Ectodermal cell (in vitro differentiated cells): ENCODE measurements at regions not wholly inside any gene's neighbourhood (a gene's known extent, or its start where the extent isn't known, plus 50 kb on each side); places are given as distances from the start of the nearest gene placed in this dataset.

Experiments
- H3K27ac ChIP-seq: 2 replicates; pipeline ENCODE4 v1.7.0; 2013; ENCODE audit warnings: mild to moderate bottlenecking, low read depth, low read length; ENCODE audit not compliant: insufficient read depth, poor library complexity, severe bottlenecking
- H3K27me3 ChIP-seq: 2 replicates; pipeline ENCODE4 v1.7.0; 2013; ENCODE audit warnings: mild to moderate bottlenecking, low read length; ENCODE audit not compliant: insufficient read depth, control insufficient read depth, poor library complexity, severe bottlenecking
- H3K36me3 ChIP-seq: one replicate; pipeline ENCODE4 v1.7.0; 2013; ENCODE audit warnings: low read length; ENCODE audit not compliant: control insufficient read depth, insufficient read depth
- H3K4me1 ChIP-seq: one replicate; pipeline ENCODE4 v1.7.0; 2013; ENCODE audit warnings: low read length; ENCODE audit not compliant: control insufficient read depth, insufficient read depth
- H3K4me3 ChIP-seq: 2 replicates; pipeline ENCODE4 v1.7.0; 2013; ENCODE audit warnings: low read depth, low read length, control low read depth; ENCODE audit not compliant: insufficient read depth
- H3K9me3 ChIP-seq: 2 replicates; pipeline ENCODE4 v1.7.0; 2013; ENCODE audit warnings: mild to moderate bottlenecking, low read length, moderate library complexity; ENCODE audit not compliant: control insufficient read depth
- WGBS, 2 experiments: methylation state at CpG; one replicate each; pipeline ENCODE4 v1.1.7; 2013; ENCODE audit warnings: missing lambda C conversion rate in 2 of 2; 5-methylcytosine and 5-hydroxymethylcytosine counted together

DNA sequence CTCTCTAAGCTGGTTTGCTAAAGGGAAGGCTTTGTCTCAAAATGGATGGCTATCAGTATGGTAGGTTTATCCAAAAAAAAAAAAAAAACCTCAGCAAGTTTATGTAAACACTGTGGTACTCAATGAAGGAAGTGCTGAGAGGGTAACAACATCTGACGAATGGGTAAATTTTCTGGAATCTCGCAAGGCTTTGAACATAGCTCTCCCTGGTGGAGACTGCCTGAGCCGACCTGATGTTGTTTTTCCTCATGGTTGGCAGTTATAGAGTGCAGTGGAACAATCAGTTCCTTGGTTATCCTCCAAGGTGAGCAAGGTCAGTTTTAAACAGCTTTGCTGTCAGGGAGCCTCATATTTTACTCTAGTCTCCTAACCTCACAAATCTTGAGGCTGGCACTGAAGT, 94.6 kb downstream of the ZPLD1 start:
- no peaks in the 10 kb centered on the region for H3K9me3 ChIP-seq
- no peaks in the 10 kb centered on the region for H3K27me3 ChIP-seq
- no peak overlapping the region for H3K4me3 ChIP-seq
- WGBS, 2 experiments = 63% methylated on average over 3 of the region's 3 CpGs
- H3K36me3 ChIP-seq = no peaks in the 10 kb centered on the region
- no peak overlapping the region for H3K27ac ChIP-seq
- H3K4me1 ChIP-seq = no peaks in the 10 kb centered on the region

DNA sequence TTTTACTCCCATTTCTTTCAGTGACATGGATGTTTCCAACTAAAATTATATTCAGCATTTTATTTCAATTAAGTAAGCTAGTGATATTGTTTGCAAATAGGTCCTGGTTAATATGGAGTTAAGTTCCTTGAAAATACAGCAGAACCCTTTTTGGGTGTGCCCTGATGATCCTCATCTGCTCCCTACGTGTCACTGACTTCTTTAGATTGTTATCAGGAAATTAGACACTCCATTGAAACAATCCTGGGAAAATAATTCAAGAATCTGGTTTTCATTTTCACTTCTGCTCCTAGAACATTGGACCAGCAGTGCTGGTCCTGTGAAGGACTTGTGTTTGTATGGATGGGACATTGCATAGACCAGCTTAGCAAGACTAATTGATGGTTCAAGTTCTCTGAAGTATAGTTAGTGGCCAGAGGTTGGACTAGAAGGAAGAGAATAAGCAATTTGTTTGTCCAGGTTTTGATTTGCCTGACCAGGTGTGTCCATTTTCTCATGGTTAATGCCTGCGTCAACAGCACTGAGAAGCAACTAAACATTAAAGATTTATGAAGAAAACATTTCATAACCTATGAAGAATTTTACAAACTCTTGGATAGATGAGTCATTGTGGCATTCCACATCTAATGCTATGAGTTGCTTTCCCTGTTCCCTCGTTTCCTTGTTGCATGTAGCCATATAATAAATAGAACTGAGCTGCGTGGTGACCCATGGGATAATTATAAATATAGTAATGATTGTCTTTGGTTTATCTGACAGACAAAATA, 95.8 kb downstream of the ZPLD1 start:
- no peaks in the 10 kb centered on the region for H3K9me3 ChIP-seq

DNA sequence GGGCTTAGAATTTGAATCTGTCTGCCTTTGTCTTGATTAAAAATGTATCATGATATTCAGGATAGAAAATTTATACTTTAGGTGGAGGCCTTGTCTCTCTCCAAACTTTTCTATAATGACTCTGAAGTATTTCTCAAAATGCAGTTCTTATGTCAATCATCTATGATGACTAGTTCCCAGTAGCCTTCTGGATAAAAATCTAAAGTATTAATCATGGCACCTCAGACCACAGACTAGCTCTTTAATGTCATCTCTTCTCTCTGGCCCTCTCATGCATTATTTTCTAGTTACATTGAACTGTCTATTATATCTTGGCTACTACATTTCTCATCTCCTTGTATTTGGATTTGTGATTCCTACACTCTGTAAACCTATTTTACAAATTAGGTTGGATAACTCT, 96.9 kb downstream of the ZPLD1 start:
- H3K36me3 ChIP-seq = no peaks in the 10 kb centered on the region
- no peak overlapping the region for H3K4me3 ChIP-seq
- no peaks in the 10 kb centered on the region for H3K4me1 ChIP-seq
- H3K27ac ChIP-seq = no peak overlapping the region
- H3K9me3 ChIP-seq = no peaks in the 10 kb centered on the region
- no peaks in the 10 kb centered on the region for H3K27me3 ChIP-seq

More for the DNA sequence above, 95.8 kb downstream of the ZPLD1 start:
- WGBS, 2 experiments = 89 to 93% methylated on average over 4 of the region's 4 CpGs
- Histone ChIP-seq H3K36me3 (no peaks in the 10 kb centered on the region), H3K27ac (no peak overlapping the region), H3K4me1 (no peaks in the 10 kb centered on the region), H3K27me3 (no peaks in the 10 kb centered on the region), H3K4me3 (no peak overlapping the region)

DNA sequence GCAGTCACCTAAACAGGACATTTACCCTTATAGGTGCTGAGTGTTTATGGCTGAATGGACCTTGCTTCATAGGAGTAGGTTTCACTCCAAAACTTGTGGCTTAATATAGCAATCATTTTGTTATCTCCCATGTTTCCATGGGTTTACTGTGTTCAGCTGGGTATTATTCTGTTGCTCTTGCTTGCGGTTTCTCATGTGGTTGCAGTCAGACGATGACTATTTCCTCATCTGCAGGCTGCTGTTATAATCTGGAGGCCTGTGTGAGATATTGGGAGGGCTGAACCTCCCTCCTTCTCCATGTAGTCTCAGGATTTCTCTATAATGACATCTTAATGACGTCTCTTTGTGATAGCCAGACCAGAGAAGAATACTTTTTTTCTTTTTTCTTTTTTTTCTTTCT, 98.1 kb downstream of the ZPLD1 start:
- 92 to 95% methylated on average over 3 of the region's 3 CpGs for WGBS, 2 experiments
- H3K9me3 ChIP-seq = no peaks in the 10 kb centered on the region
- H3K27ac ChIP-seq = no peak overlapping the region

DNA sequence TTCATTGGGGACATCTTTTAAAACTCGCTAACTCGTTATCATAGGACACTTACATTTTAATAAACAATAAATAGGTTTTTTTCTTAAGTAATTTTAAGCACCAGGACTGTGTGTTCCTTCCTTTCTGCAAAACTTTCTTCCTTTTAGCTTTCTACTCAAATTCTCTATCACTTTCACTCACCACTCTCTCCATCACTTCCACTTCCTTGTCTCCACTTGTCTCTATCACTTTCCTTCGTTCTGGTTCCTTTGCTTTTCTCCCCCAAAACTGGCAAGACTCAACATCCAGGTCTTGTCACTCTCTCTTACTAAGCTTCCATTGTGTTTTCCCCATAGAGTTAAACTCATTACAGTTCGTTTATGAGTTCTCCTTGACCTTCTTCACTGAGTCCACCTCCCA, 99.0 kb downstream of the ZPLD1 start:
- H3K4me1 ChIP-seq = no peaks in the 10 kb centered on the region
- WGBS, 2 experiments = 93 to 95% methylated on average over 4 of the region's 4 CpGs
- no peaks in the 10 kb centered on the region for H3K27me3 ChIP-seq
- no peak overlapping the region for H3K27ac ChIP-seq
- H3K9me3 ChIP-seq = no peaks in the 10 kb centered on the region
- H3K36me3 ChIP-seq = no peaks in the 10 kb centered on the region
- no peak overlapping the region for H3K4me3 ChIP-seq

More for the DNA sequence above, 98.1 kb downstream of the ZPLD1 start:
- Histone ChIP-seq H3K4me1 (no peaks in the 10 kb centered on the region), H3K27me3 (no peaks in the 10 kb centered on the region), H3K4me3 (no peak overlapping the region), H3K36me3 (no peaks in the 10 kb centered on the region)

DNA sequence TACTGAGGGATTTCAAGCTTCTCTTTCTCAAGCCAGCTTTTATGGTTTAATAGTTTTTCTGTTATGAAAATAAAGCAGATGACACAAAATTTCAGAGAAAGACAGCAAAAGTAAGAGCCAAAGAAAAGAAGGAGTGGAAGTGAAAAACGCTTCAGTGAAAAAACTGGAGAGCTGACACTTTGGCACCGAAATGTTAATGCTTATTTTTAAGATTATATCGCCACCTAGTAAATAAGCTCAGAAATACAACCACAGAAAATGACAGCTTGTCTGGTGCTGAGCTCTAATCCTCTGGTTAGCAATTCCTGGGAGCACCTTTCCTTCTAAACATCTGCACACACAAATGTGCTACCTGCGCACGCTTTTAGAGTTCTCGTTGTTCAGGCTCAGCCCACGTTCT, 101.6 kb downstream of the ZPLD1 start:
- H3K4me1 ChIP-seq = no peaks in the 10 kb centered on the region
- no peak overlapping the region for H3K27ac ChIP-seq
- no peaks in the 10 kb centered on the region for H3K27me3 ChIP-seq
- H3K36me3 ChIP-seq = no peaks in the 10 kb centered on the region
- H3K9me3 ChIP-seq = no peaks in the 10 kb centered on the region
- no peak overlapping the region for H3K4me3 ChIP-seq
- 54 to 56% methylated on average over 7 of the region's 7 CpGs for WGBS, 2 experiments

DNA sequence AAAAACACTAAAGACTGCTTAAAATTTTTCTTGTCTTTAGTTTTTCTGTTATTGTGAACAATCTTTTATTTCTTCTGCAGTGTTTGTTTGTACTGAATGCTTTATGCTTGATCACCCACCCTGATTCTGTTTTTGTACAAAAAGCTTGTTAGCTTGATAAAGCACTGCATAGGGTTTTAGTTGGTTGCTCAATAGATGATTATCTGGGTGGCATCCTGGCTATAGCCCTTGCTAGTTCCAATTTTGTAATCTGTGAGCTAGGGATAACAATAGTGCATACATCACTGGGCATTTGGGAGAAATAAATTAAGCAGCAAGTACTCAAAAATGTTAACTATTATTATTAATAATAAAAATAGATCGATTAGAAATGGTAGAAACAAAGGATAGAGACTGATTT, 102.3 kb downstream of the ZPLD1 start:
- Histone ChIP-seq H3K4me3 (no peak overlapping the region), H3K27ac (no peak overlapping the region), H3K27me3 (no peaks in the 10 kb centered on the region), H3K4me1 (no peaks in the 10 kb centered on the region), H3K9me3 (no peaks in the 10 kb centered on the region), H3K36me3 (no peaks in the 10 kb centered on the region)
- WGBS, 2 experiments = no CpG with 5 or more reads among the region's 1 CpG

DNA sequence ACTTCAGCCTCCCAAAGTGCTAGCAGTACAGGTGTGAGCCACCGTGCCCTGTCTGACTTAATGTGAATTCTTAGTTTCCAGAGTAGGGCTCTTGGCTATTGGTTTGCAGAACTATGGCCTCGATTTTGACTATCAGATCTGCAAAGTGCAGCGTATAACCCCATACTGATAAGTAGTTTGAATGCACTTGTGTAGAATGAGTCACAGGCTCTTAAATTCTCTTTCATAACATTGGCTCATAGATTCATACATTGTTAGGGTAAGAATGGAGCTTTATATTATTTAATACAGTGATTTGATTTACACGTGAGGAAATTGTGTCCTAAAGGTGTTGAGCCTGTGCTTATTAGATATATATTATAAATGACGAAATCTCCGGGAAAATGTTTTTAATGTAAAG, 109.9 kb downstream of the ZPLD1 start:
- Histone ChIP-seq H3K27me3 (no peaks in the 10 kb centered on the region), H3K4me1 (no peaks in the 10 kb centered on the region), H3K9me3 (no peaks in the 10 kb centered on the region), H3K4me3 (no peak overlapping the region), H3K36me3 (no peaks in the 10 kb centered on the region), H3K27ac (no peak overlapping the region)
- WGBS, 2 experiments = 97 to 100% methylated on average over 3 to 6 of the region's 6 CpGs

DNA sequence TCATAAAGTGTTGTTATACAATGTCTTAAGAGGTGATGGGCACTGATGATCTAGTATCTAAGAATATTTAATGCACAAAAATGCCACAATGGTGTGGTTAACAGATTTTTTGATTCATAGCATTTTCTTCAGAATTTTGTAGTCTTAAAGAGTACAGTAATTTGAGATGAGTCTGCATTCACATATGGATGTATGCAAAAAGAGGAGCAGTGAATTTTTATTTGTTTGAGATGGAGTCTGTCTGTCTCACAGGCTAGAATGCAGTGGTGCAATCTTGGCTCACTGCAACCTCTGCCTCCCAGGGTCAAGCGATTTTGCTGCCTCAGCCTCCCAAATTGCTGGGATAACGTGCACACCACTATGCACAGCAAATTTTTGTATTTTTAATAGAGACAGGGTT, 110.5 kb downstream of the ZPLD1 start:
- H3K36me3 ChIP-seq = no peaks in the 10 kb centered on the region
- H3K4me1 ChIP-seq = no peaks in the 10 kb centered on the region
- no peak overlapping the region for H3K4me3 ChIP-seq
- no peaks in the 10 kb centered on the region for H3K9me3 ChIP-seq
- H3K27me3 ChIP-seq = no peaks in the 10 kb centered on the region
- H3K27ac ChIP-seq = no peak overlapping the region
- WGBS, 2 experiments = 85 to 90% methylated on average over 2 of the region's 2 CpGs

DNA sequence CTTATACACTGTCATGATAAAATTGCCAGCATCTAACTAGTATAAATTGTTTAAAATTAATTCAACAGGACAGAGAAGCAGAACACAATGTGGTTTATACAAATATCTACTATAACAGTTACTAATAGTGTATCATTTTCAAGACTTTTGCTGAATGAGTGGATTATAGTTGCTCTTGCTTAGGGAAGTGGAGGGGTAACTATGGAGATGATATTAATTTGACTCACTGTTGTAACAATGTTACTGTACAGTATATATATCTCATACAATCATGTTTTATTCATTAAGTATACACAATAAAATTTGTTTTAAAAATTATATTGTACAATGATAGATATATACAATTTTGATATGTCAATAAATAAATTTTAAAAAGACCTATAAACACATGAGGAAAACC, 119.1 kb downstream of the ZPLD1 start:
- no peaks in the 10 kb centered on the region for H3K9me3 ChIP-seq
- no peak overlapping the region for H3K27ac ChIP-seq
- H3K4me3 ChIP-seq = no peak overlapping the region
- no peaks in the 10 kb centered on the region for H3K4me1 ChIP-seq
- no peaks in the 10 kb centered on the region for H3K27me3 ChIP-seq
- no peaks in the 10 kb centered on the region for H3K36me3 ChIP-seq

DNA sequence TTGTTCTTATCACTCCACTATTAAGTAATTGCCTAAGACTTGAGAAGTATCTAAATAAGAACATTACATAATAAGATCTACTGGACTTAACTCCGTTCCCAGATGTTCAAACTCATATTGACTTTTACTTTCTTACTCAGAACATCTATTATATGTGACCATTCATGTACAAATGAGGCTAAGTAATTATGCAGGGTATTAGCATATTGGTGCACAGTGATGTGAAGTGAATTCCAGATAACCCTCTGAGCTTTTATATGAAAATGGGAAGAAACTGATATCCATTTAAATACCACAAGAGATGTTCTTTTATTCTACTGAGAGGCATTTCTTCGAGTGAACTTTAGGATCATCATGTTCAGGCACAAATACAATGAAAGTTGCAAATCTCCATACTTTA, 135.7 kb downstream of the ZPLD1 start:
- WGBS, 2 experiments = 54 to 83% methylated on average over 1 to 2 of the region's 2 CpGs

More for the DNA sequence above, 135.7 kb downstream of the ZPLD1 start:
- H3K4me3 ChIP-seq = no peak overlapping the region
- no peaks in the 10 kb centered on the region for H3K36me3 ChIP-seq
- H3K4me1 ChIP-seq = no peaks in the 10 kb centered on the region
- no peak overlapping the region for H3K27ac ChIP-seq
- no peaks in the 10 kb centered on the region for H3K27me3 ChIP-seq
- H3K9me3 ChIP-seq = no peaks in the 10 kb centered on the region
